ENCODE measurements at regions not wholly inside any gene's neighbourhood (a gene's known extent, or its start where the extent isn't known, plus 50 kb on each side); places are given as distances from the start of the nearest gene placed in this dataset.
"Not testable (repeated sequence)": the region's sequence is repeated elsewhere in the genome, so short reads cannot be mapped to it uniquely, and the experiment has no call there.

DNA sequence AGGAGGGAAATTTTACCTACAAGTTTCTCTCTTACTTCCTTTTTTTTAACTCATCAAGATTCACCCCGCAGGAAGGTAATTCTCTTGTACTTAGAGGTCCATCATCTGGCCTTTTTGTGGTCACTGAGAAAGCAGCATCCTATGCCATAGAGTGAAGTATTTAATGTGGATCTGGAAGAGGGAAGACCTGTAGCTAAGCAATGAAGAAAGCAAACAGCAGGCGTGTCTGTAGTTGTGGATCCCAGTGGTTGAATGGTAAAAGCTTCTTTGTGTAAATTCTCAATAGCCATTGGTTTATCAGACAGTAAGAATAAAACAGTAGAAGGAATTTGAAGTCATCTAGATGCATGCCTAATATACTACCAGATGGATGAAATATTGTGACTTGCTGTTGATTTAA is 196.4 kb downstream of the ANKRD7 start:
- DNase-seq = no peak

DNA sequence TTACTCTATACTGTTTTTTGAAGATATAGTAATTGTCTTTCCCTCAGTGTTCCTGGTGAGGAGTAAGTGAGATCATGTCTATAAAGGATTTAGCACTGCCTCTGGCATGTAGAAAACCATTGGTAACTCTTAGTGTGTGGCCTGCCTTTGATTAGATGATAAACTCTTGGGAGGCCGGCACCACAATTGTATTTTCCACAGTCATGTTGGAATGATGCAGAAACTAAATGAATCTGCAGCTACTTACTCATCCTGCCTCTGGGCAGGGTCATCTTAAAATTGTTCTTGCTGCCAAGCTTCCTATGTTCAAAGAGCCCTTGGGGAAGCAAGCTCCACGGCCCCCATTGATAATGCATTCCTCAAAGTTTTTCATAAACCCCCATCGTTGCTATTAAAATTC is 204.6 kb downstream of the ANKRD7 start:
- no peak for DNase-seq

DNA sequence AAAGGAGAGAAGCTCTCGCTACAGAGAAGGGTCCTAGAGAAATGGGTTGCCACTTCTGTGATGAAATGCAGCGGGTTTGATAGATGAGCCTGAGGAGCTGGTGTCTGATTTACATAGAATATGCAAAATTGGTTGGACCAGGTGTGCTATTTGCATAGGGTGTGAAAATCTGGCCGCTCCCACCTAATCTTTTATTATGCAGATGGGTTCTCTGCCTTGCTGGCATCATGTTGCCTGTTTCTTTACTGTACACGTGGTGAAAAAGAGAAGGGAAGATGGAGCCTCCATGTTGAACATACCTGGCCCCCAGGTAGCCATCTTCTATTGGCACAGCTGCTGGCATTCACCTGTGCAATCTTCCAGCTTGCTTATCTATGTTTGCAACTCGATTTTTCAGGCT is 212.2 kb downstream of the ANKRD7 start:
- no peak for DNase-seq

DNA sequence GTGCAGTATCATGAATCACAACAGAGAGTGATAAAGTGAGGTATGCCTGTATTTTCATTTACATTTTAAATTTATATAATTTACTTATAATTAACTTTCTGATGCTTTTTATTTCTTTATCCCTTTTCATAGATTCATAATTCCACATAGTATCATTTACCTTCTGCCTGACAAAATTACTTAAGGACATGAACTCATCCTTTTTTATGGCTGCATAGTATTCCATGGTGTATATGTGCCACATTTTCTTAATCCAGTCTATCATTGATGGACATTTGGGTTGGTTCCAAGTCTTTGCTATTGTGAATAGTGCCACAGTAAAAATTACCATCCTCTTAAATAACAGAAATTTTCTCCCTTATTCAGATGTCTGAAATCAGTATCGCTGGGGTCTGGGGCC is 224.5 kb downstream of the ANKRD7 start:
- DNase-seq = not testable (repeated sequence)

DNA sequence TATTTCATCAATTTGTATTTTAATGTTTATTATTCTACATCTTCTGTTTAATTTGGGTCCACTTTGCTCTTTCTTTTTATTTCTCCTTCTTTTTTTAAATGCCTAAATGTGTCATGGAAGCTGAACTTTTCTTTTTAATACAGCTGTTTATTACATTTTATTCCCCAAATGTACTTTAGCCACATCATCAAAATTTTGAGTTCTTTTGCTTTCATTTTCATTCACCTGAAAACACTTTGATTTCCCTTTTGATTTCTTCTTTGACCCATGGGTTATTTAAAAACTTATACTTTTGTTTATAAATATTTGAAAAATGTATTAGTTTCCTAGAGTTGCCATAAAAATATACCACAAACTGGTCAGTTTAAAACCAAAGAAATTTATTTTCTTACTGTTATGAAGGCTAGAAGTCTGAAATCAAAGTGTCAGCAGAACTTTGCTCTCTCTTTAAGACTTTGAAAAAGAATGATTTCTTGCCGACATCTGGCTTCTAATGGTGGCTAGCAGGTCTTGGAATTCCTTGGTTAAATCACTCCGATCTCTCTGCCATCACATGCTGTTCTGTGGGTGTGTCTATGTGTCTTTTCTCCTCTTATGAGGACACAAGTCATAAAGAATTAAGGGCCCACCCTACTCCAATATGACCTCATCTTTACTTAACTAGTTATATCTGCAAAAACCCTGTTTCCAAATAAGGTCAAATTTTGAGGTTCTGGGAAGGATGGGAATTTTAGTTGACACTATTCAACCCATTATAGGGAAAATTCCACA is 225.5 kb downstream of the ANKRD7 start:
- DNase-seq = no peak

DNA sequence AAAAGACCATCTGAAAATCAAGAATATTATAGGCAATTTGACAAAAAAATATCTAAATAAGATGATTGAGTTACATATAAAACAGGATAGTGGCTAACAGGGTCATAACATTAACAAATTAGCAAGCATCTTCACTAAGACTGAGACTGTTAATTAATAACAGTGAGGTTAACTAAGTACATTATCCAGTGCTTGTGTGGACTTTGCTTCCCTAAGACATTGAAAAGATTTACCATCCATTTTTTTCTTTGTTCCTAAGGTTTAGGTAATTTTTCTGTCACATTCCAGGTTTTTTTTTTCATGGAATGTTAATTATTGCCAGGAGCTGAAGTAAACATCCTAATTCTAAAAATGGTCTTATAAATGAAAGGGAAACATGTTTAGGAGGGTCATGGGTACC is 227.6 kb downstream of the ANKRD7 start:
- no peak for DNase-seq

DNA sequence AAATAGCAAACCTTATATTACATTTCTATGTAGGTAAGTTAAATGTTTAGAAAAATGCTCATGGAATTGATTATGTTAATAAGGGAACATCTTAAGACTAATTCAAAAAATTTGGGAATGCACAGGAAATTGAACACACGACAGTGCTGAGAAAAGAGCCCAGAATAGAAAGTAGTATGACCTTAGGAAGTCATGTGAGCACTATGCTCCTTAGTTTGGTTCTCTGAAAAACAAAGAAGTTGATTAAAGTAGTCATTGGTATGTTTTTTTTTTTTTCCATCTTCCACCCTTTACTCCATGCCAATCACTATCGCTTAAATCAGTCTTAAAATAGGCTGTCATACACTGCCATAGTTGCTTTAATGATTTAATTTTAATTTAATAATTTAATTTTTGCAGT is 242.9 kb downstream of the ANKRD7 start:
- DNase-seq = no peak

DNA sequence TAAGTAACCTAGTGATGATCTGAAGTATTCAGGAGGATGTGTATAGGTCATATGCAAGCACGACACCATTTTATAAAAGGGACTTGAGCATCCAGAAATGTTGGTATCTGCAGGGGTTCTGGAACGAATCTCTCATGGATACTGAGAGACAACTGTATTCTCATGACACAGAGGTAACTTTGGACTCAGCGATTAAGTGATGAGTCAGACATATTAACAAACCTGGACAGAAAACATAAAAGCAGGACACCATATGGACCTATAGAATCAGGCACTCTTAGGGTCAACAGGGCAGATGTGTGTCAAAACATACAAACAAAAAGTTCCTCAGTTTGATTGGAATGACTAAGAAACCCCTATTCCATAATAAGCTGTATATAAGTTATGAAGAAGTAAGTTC is 248.1 kb downstream of the ANKRD7 start:
- DNase-seq = no peak

DNA sequence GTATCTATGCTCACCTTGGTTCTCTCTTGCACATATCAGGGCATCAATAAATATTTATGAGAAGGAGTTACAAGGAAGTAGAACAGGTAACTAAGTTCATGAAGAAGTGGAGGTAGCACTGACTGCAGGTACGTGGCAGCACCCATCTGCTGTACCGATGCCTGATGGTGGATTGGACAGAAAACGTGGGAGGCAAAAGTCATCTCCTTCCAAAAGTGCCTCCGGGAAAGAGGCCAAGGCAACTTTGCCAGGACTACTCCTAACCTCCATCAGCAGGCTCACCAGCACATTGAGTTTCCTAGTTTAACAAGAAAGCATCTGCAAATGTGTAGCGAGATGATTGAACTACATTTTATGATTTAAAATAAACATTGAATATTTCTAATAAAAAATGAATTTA is 248.8 kb downstream of the ANKRD7 start:
- DNase-seq = no peak

DNA sequence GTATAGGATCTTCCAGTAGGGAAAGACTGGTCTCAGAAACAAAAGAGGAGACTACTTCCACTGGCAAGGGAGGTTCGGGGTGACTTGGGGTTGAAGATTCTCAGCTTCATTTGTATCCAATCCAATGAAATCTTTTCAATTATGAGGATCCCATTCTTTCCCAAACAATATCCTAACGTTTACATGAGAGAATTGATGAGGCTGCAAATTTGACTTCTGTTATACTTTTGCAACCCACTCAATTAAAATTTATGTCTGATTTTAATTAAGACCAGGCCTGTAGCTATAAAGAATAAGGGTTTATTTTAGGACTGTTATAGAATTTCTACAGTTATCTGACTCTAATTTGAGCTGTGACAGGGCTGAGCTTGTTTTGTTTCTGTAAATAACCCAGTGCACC is 251.5 kb downstream of the ANKRD7 start:
- no peak for DNase-seq

DNA sequence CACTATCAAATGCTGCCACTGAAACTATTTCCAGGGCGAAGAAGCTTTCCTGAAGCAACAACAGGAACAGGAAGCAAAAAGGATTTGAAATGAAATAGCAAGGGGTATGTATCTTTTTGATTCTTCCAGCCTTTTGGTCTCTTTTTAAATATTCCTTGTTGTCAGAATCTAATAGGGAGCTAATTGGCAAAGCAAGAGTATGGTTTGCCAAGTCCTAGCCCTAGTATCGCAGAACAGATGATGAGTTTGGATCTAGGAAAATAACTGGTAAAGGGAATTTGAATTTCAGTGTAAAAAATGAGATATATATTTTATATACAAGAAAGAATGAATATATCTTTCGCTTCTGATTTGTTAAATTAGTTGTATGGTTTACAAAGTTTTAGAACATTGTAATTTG is 252.5 kb downstream of the ANKRD7 start:
- no peak for DNase-seq

DNA sequence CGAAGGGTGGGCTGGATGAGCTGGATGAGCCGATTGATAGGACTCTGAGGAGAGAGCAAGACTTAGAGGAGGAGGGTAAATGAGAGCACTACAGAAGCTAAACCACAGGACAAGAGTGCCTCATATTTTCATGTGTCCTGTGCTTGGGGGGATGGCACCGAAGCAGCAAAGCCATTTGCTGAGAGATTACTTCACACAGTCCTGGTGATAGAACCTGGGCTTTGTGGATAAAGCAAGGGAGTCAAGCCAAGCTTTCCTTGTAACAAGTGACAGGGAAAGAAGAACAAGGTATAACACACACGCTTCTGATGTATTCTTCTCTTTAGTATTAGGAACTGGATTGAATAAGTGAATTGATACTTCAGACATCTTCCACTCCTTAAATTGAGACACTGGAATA is 253.7 kb downstream of the ANKRD7 start:
- no peak for DNase-seq

DNA sequence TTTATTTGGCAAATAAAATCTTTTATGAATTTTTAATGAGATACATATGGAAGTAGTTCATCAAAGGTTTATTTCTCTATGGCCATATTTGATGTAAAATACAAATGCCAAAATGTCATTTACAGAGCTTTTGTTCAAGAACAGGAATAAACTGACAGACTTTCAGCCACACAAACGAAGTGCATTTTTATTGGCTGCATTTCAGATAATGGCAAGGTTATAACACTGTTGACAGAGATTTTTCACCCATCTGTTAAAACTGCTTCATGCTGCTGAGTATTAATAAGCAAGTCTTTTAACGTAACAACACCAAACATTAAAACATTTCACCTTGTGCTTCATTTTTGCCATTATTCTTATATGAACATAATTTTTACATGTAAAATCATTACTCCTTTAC is 254.4 kb downstream of the ANKRD7 start:
- no peak for DNase-seq

DNA sequence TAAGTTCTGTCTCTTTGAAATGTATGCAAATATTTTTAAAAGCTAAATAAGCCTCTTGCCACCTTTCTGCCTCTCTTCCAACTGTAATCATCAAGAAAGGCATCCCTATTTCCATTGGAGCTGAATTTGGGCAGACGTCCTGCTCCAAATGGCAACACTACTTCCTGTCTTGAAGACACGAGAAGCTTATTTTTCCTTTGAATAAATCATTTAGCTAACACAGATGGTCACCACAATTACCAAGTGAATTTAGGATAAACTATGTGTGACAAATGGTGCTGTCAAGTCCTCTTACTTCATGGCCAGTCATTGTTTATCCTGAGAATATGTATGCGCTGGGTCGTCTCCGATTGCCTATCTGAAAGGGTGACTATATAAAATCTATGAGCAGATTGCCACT is 268.0 kb downstream of the ANKRD7 start:
- DNase-seq = no peak

DNA sequence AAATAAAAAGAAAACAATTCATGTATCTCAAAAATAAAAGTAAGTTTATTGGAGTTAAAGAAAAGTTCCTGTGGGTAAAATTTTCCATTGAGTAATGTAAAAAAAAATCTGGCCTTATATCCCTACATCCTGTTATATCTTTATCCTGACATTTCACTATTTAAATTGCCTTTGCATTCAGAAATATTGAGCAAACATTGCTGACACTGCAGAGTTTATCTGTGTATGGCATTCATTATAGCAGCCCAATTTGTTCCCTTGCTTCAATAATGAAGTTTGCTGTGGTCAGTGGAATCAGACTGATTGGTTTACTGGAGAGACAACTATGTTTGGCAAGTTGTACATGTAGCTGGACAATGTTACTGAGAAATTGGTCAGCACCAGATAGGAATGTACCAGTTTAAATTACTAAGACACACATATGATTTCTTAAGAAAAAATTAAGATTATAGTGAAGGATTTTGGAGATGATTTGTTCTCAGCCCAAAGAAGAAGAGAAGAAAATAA is 271.7 kb downstream of the ANKRD7 start:
- no peak for DNase-seq

DNA sequence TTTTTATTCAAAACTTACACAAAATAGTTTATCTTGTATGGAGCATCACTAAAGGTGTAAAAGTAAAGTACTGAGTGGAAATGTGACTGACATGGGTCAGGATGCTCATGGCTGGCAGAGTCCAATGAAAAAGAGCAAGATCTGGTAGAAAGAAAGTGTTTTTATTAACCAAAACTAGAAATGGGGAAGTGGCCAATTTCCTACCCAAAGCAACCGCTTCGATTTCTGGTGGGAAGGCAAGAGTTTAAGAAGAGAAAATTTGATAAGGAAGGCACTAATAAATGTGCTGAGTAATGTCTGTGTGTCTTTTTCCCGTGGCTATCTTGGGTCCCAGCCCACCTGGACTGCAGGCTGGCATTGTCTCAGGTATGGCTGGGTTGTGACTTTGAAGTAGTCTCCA is 277.7 kb downstream of the ANKRD7 start:
- DNase-seq = no peak

DNA sequence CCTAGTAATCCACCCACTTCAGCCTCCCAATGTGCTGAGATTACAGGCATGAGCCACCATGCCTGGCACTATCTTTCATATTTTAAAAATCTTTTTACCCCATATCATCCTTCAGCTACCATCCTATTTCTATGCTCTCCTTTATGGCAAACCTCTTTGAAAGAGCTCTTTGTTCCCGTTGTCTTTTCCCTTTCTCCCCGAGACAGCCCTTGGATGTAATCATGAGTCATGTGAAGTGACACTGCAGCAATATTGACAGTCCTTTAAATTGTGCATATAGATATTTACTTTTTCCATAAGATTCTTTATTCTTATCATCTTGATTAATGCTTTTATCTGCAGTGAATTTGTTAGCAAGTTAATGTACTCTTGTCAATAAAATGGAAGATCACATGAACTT is 286.6 kb downstream of the ANKRD7 start:
- DNase-seq = no peak

DNA sequence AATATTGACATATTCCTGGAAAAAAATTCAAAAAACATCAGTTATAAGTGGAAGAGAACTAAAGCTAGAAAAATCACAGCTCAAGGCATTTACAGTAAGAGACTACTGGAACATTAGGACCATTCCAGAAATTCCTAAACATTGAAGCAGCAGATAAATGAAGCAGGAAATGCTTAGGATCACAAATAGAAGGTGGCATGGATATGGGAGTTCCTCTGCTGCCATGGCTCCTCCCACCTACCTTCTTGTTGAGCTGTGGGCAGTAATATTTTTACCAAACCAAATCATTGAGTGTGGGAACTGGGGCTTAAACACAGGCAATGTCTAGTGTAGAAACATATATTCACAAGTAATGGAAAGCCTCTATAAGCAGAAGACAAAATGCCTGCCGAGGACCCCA is 292.8 kb downstream of the ANKRD7 start:
- DNase-seq = no peak

DNA sequence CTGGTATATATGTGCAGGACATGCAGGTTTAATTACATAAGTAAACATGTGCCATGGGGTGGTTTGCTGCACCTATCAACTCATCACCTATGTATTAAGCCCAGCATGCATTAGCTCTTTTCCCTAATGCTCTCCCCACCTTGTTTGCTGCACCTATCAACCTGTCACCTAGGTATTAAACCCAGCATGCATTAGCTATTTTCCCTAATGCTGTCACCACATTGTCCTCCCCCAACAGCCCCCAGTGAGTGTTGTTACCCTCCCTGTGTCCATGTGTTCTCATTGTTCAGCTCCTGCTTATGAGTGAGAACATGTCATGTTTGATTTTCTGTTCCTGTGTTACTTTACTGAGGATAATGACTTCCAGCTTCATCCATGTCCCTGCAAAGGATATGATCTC is 300.5 kb downstream of the ANKRD7 start:
- DNase-seq = no peak

DNA sequence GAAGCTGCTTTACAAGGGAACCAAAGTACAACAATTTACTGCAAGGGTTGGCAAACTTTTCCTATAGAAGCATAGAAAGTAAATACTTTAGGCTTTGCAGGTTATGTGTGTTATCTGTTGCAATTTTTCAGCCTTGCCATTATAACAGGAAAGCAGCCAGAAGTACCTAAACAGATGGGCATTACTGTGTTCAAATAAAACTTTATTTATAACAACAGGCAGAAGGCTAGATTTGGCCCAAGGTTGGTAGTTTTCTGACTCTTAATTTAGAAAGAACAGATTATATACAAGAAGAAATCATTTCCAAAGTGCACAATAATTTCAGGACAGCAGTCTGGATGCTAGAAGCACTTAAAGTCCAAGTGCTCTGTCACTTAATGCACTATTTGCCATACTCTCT is 307.1 kb downstream of the ANKRD7 start:
- no peak for DNase-seq

DNA sequence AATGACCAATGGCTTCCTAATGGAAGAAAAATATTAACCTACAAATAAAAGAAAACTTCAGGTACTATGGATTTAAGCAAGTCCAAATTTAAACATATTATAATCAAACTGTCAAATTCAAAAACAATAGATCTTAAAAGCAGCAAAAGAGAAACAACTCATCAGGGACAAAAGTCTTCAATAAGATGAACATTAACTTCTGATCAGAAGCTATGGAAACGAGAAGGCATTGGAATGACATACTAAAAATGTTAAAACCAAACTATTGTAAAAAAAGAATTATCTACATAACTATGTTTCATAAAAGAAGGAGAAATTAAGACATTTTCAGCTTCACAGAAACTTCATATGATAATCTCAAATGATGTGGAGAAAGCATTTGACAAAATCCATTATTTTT is 334.7 kb downstream of the ANKRD7 start:
- DNase-seq = no peak

DNA sequence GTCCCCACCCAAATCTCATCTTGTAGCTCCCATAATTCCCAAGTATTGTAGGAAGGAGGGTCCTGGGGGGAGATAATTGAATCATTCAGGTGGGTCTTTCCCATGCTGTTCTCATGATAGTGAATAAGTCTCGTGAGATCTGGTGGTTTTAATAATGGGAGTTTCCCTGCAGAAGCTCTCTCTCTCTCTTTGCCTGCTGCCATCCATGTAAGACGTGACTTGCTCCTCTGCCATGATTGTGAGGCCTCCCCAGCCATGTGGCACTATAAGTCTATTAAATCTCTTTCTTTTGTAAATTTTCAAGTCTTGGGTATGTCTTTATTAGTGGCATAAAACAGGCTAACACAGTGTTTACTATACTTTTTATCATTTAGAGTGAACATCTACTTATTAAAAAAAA is 338.8 kb downstream of the ANKRD7 start:
- DNase-seq = no peak

DNA sequence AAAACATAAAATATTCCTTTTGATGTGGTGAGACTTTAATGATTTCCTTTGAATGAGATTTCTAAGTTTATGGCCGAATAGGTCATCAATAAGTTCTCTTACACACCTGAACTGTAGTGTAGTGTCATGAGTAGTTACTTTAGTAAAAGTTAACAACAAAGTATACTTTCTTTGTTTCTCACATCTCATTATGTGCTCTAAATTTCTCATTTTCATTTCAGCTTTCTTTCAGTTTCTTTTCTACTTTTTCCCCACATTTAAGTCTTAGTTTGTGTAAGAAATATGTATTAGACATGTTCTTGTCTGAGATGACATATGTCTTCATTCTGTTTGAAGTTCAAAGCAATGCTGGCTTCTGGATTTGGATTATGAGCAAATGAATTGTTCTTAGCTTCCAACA is 348.1 kb downstream of the ANKRD7 start:
- DNase-seq = no peak

DNA sequence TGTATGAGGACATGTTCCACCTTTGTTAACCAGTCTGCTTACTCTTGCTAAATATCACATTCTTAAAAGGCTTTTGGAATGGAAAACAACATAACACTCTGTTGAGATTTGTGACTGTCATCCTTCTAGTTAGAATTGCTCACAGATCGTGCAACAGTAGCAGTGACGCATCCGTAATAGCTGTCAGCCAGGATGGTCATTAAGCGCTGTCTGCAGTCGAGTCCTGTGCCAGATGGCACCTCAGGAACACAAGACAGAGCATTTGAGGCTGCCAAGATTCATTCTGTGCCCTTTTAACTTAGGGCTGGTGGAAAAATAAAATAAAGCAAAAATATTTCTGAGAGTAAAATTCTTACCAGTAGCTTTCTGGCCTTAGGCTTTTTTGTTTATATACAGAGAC is 348.6 kb downstream of the ANKRD7 start:
- DNase-seq = no peak

DNA sequence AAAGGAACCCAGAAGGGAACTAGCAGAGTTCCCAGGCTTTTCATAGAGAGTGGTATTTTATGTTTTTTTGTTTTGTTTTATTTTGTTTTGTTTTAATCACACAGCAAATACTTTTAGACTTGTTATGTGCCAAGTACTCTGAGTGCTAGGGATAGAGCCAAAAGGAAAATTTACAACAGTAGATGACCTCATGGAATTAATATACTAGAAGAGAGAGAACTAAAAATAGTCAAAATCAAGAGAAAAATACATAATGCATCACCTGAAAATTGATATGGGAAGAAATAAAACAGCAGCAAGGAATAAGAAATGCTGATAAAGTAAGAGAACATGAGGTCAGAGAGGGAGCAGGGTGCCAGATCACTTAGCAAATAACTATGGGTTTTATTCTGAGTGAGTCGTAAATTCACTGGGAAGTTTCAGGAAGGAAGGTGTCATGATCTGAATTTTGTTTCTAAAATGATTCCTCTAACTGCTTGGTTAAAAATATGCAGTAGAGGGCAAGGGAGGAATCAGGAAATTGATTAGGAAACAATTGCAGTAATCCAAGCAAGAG is 351.0 kb downstream of the ANKRD7 start:
- DNase-seq = no peak
